NCI-H1694 treated with DMSO at 0.1 percent for 48 hours (cell line): ENCODE measurements at regions not wholly inside any gene's neighbourhood (a gene's known extent, or its start where the extent isn't known, plus 50 kb on each side); places are given as distances from the start of the nearest gene placed in this dataset.

ENCODE experiments used
- DNase-seq: peaks from one replicate; lab custom pipeline; 2025; lab: John Stamatoyannopoulos, UW

DNA sequence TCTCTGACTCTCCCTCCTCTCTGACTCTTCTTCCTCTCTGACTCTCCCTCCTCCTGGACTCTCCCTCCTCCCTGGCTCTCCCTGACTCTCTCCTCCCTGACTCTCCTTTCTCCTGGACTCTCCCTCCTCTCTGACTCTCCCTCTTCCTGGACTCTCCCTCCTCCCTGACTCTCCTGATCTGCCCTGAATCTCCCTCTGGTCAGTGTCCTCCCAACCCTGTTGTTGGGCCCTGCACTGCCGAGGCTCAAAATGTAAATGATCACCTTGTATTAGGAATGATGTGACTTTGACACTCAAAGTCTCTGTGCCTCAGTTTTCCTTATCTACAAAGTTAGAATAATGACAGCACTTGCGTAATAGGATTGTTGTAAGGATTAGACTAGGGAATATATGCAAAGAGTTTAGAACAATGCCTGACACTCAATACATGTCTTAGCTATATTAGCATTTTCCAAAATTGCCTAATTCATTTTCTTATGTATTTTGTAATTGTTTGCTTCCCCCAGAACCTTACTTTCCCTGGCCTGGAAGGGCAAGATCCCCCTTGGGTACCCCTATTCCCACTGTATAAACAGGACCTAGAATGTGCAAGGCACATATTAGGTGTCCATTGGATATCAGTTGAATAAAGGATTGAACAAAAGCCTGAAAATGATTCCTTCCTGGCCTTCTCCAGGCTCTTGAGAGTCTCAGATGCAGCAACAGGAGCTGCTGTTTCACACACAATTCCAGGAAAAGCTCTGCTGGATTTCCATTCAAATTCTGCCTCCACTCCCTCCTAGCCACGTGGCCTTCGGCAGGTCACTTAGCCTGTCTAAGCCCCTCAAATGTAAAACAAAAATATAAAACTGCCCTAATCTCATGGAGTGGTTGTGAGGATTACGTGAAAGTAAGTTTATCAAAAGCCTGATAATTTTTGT lies 170.1 kb downstream of the INHBB start:
- DNase-seq = no peak

DNA sequence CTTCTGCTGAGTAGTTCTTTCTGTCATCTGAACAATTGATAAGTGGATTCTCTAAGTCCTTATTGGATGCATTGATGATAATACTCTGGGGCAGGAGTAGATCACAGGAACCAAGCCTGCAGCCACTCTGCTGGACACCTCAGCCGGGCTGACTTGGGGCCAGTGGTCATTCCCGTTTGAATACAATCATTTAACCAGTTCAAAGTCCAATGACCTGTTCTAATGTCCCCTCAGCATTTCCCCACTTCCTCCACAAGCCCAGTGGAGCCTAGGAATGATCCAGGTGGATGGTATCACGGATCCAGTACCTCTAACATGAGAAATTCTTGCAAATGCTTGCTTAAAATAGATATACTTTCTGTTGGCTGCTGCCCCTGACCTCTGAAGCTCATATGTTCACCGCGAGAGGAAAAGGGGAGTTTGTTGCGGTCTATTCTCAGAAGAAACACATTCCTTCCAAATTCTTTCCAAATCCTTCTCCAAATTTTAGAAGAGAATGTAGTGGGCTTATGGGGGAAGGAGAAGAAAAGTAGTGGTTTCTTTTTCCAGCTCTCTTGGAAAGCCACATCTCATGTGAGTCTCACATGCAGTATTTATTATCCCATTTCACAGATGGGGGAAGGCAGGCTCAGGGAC lies 170.9 kb downstream of the INHBB start:
- no peak for DNase-seq

DNA sequence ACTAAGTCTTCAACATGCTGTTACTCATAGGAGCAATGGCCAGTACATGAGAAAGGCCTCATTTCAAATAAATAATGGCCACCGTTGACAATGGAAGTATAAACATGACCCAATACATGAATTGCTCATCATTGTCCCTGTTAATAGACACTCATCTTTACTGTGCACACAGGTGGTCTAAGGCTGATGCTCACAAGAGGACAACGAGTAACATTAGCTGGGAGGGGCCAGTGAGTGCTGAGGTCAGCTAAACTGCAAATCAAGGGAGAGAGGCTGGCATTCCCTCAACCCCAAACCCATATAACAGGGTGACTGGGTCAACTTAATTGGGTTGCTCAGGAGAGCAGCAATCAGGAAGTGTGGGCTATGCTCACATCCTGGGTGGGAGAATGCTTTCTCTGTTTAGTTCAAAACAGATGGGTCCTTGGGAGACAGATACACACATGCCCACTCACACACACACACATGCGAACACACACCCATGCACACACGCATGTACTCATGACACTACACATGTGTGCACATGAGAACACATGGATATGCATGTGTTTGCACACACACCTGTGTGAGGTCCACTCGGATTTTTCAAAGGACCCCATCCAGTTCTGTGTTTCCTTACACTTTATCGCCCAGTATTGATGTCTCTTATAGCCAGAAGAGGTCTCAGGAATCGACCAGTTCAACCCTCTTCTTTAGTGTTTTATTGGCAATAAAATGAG lies 172.0 kb downstream of the INHBB start:
- no peak for DNase-seq

DNA sequence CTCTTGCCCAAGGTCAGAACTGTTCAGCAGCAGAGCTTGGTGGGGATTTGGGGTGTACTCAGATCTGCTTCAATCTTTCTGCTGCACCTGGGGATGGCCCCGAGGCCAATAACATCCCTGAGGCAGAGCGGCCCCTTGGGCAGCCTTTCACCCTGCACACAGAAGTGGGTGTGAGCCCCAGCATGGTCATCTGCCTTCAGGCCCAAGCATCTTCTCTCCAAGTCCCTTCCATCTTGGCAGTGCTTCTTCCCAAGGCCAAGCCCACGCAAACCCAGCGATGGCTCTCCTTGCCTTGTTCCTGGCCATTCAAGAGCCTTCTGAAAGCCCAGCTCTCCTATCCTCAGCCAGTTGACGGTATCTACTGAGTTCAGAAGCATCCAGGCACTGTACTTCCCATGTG lies 172.9 kb downstream of the INHBB start:
- no peak for DNase-seq

DNA sequence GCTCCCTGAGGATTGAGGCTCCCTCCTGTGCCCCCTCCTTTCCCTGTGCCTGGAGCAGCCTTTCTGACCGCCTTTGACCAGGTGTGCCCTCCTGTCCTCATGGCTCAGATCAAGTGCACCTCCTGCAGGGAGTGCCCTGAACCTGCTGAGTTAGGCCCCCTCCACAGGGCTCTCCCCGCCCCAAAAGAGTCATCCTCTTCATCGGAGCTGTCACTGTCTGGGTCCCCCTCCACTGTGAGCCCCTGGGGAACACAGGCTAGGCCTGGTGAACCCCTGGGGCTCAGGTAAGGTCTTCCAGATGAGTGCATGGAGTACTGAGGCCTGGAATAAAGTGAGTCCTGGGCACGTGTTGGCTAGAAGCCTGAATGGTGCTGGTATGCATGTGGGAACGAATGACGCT lies 173.5 kb downstream of the INHBB start:
- DNase-seq = no peak

DNA sequence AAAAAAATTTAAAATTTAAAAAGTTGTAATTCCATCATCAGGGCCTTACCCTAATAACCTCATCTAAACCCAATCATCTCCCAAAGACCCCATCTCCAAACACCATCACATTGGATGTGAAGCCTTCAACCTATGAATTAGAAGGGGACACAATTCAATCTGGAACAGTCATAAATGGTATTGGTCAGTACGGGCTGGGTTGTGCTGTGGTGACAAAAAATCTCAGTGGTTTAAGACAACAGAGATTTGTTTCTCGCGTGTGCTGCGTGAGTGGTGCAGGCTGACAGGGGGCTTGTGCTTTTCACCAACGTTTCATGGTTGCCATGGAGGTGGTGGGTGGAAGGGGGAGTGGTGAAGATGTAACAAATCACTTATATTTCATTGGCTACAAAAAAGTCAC lies 174.5 kb downstream of the INHBB start:
- no peak for DNase-seq

DNA sequence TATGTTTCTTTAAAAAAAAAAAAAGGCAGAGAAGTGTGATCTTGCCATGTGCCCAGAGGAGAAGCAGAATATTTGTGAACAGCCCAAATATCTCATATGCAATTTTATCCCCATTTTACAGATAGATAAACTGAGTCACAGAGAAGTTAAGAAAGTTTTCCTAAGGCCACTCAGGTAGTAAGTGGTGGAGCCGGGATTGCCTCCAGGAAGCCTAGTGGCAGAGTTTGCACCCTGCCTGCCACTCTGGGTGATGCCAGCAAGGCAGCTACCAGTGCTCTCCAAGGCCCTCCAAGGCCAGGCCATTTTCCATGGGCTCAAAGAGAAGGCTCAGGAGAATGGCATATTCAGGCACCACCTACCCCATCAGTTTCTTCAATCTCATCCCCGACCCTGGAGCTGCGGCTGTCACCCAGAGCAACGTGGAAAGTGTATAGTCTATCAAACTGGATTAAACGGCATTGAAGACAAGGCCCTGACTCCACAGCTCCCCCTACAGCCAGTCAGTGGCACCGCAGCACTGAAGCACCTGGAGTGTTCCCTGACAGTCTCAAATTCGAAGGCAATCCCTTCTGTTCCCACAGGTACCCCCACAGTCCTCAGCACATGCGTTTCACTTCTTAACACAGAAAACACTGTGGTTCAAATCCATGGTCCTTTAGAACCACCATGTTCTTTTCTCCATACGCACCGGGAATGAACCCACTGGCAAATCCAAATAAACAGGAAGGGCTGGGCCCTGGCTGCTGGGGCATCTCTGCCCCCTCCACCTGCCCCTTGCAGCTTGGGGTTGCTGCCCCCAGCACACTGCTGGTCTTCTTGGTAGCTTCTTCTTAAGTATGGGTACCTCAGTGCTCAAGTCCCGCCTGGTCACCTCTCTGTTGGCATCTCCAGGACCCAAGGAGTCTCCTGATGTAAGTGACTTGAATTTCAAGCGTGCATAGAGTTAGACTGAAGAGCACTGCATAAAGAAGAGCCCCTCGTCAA lies 175.3 kb downstream of the INHBB start:
- peak; percentile 37 for DNase-seq

DNA sequence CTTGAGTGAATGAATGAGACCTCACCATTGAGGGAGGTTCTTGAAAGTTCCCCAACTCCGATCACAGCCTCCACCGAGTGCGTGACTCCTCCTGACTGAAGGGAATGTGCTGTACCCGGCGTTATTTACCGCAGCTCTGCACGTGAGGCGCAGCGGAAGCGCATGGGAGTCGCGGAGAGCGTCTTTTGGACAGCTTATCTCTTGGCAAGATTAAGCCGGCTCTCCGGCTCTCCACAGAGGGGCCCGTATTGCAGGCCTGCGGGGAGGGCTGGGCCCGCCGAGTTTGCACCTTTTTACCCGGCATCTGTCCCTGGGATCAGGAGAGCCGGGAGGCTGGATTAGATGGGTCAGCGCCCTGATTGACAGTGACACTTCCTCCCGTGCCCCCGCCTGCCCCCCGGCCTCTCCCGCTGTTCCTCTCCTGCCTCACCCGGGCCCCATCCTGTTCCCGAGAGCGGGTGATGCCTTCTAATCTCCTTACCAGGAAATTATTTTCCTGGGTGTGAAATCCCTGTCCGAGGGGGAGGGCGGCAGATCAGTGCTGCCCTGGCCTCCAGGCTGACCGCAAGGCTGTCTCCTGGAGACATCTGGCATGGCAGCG lies 176.3 kb downstream of the INHBB start:
- DNase-seq = no peak

DNA sequence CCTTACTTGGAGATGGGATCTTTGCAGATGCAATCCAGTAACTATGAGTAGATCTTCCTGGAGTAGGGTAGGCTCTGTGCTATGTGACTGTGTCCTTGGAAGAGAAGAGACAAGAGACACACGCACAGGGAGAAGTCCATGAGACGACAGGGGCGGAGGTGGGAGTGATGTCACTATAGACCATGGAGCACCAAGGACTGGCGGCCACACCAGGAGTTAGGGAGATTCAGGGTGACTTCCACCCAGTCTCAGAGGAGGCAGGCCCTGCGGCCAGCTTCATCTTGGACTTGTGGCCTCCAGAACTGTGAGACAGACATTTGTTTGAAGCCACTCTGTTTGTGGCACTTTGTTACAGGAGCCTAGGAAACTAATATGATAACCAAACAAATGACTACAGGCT lies 177.8 kb downstream of the INHBB start:
- no peak for DNase-seq

DNA sequence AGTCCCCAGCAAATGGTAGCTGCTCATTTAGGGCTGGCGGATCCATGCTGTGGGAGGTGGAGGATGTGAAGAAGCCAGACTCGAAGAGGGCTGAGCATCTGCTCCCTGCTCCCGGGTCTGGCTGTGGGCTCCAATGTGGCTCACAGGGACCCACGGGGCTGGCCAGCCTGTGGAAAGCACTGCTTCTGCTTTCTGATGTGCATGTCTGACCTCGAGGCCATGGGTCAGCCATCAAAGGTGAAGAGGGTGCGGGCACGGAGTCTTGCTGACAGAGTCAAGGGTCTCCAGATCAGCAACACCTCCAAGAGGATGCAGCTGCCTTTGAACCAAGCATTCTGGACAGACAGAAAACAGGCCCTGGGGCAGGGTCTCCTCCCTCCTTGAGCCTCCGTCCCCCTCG lies 178.2 kb downstream of the INHBB start:
- no peak for DNase-seq

DNA sequence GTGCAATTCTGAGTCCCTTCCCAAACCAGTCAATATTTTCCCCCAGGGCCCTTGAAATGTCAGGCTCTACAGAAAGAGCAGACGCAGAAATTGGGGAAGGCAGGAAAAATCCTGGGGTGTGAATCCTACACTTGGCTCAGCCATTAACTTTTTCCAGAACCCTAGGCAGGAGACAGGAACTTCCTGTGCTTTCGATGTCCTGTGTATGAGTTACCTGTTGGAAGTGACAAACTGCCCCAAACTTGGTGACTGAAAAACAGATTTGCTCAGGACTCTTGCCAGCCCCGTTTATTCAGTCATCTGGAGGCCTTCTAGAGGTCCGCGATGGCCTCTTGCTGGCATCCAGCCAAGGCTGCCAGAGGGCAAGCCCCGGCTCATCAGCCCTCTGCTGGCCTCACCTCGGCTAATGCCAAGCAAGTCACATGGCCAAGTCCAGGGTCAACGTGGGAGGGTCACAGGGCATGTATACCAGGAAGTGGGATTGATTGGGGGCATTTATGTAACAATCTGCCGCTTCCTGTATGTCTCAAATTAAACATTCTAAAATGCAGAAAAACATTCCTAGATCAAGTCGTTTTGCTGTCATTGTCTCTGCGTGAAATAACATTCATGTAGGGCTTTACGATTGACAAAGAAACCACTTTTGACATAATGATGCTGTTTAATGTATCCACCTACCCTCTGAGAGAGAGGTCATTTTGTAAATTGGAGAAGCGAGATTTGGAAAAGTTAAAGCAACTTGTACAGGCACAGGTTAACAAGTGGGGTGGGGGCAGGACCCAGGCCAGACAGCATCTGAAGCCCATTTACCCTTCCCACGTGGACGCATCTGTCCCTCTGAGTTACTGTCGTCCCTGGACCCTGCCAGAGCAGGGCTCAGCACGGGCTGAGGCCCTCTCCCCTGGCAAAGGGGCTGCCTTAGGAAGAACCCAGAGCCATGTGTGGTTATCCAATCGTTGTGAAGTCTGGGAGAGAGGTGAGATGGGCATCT lies 179.4 kb downstream of the INHBB start:
- no peak for DNase-seq

DNA sequence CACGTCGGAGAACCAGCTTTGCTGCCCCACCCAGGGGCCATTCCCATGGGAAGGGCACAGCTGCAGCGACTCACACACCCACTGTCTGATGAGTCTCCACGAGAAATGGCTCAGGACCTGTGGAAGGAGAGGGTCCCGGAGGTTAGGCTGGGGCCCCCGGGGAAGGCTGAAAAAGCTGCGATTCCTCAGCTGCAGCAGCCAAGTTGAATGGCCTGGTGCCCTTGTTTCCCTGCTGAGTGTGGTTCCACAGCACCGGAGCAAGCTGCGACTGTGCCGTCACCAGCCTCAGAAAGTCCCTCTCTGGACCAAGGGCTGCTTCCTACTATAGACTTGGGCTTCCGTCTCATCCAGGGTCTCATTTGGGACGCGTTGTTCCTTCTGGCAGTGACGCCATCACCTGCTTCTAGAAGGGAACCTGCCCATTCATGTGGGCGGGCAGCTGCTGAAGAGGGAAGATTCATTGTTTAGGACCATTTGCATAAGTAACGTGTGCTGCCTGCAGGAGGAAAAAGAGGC lies 180.2 kb downstream of the INHBB start:
- DNase-seq = no peak

DNA sequence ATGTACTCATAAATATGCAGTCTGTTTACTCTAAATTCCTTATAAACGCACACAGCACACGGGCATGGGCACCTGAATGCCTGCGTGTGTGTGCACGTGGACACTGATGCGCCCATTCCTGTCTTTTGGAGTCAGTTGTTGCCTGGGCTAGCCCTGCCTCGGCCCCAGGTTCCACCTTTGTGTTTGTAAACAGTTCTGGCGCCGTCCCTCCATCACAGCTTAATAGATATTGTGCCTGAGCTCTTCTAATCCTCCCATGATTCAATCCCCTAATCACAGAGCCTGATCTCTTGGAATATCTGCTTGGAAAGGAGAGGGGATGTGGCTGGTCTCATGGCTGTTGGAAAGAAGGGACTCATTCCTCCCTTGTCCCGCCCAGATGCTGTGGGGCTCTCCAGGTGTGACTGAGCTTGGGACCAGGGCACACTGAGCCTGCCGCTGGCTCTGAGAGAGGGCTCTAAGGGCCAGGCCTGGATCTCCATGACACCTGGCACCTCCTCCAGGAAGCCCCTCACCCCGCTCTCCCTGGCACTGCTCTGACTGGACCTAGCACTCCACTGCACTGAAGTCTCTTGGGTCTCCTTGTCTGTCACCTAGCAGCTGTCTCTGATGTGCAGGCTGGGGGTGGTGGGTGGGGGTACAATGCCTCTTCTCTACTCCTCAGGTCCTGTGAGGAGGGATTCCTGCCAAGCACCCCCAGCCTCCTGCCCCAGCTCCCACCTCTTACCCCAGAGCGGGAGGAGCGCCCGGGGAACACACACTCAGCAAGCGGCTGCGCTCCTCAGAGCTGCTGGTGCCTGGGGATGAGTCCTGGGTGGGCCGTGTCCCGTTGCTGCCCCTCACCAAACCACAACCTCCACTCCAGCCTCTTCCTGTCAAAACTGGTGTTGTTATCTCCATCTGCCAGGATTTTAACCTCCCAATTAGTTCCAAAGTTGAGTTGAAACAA lies 181.3 kb downstream of the INHBB start:
- no peak for DNase-seq

DNA sequence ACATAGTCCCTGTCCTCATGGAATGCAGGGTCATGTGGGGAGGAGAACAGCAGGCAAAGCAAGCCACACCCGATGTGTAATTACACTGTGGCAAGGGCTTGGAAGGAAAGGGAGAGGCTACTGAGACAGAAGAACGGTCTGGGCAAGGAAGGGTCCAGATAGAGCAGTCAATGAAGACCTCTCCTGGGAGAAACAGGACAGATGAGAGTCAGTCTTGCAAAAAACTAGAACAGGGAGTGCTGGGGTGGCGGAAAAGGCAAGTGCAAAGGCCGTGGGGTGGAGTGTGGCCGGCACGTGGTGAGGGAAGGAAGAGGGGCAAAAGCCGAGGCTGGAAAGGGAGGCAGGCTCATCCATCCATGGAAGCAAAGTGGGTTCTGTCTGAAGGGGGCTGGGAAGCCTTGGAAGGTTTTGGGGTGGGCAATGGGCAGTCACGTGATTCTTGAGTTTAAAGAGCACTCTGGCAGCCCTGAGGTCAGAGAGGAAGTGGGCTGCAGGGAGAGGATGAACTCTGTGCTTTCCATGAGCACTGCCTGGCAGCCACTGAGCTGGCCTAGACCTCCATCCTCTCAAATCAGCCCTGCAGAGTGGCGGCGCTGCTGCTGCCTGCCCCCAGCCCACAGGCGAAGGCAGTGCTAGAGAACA lies 182.2 kb downstream of the INHBB start:
- DNase-seq = no peak

DNA sequence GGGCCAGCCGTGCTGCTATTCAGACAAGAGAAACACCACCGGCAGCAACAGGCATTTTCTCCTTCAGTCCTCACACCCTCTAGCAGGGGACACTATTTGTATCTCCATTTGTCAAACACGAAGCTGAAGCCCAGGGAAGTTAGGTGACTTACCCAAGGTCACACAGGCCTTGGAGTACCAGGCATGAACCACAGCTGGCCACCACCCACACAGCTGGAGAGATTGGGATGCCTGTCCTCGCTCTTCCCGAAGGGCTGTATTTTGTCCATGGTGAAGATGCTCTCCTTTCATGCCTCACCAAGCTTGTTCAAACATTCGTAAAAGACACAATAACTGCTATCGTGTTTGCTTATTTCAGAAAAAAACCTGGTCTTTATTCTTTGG lies 182.7 kb downstream of the INHBB start:
- DNase-seq = no peak

DNA sequence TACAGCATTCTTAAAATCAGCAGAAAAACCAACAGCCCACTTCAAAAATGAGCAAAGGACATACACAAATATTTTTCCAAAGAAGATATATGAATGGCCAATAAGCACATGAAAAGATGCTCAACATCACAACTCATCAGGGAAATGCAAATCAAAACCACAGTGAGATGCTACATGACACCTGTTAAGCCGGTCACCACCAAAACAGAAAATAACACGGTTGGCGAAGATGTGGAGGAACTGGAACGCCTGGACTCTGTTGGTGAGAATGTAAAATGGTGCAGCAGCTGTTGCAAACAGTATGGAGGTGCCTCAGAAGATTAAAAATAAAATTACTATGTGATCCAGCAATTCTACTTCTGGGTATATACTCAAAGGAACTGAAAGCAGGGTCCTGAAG lies 184.8 kb downstream of the INHBB start:
- DNase-seq = no peak

DNA sequence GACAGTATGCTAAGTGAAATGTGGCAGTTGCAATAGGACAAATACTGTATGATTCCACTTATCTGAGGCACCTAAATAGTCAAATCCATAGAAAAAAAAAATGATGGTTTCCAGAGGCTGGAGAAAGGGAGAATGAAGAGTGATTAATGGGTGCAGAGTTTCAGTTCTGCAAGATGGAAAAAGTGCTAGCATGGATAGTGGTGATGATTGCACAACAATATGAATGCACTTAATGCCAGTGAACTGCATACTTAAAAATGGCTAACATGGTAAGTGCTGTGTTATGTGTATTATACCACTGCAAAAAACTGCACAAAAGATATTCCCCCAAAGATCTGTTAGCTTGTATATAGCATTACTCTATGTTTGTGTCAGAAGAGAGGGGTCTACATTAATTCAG lies 185.4 kb downstream of the INHBB start:
- DNase-seq = no peak
